Mucosa of stomach (tissue), 1 donor: ENCODE measurements at regions not wholly inside any gene's neighbourhood (a gene's known extent, or its start where the extent isn't known, plus 50 kb on each side); places are given as distances from the start of the nearest gene placed in this dataset.

Source experiments
- H3K27me3 ChIP-seq: one replicate; pipeline ENCODE4 v1.7.0; 2013; ENCODE audit warnings: mild to moderate bottlenecking, low read length; ENCODE audit not compliant: control insufficient read depth, insufficient read depth
- H3K36me3 ChIP-seq: one replicate; pipeline ENCODE4 v1.7.0; 2013; ENCODE audit warnings: low read length; ENCODE audit not compliant: control insufficient read depth, insufficient read depth
- H3K4me1 ChIP-seq: one replicate; pipeline ENCODE4 v1.7.0; 2013; ENCODE audit warnings: mild to moderate bottlenecking, low read length; ENCODE audit not compliant: control insufficient read depth, insufficient read depth
- H3K4me3 ChIP-seq: one replicate; pipeline ENCODE4 v1.7.0; 2013; ENCODE audit warnings: low read length
- H3K9ac ChIP-seq: one replicate; pipeline ENCODE4 v1.7.0; 2013; ENCODE audit warnings: mild to moderate bottlenecking, low read length, moderate library complexity
- H3K9me3 ChIP-seq: one replicate; pipeline ENCODE4 v1.7.0; 2013; ENCODE audit warnings: mild to moderate bottlenecking, low read length, moderate library complexity; ENCODE audit not compliant: control insufficient read depth
- donor health status: Pancreatic carcinoma.

DNA sequence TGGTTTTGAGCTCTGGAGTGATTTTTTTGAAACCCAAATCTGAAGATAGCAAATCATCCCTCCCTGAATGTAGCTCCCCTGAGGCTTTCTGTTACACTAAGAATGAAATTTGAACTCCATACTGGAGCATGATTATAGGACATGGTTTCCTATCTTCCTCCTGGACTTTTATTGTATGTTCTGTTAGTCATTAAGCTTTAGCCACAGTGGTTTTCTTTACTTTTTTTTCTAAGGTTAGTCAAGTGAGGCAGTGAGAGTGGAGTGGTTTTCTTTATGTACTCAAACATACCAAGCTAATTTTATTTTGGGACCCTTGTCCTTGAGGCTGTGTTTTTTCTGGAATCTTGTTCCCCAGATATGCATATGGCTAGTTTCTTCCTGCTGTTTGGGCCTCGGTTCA, 55.2 kb upstream of the FRMD4B start:
- Histone ChIP-seq H3K9me3 (no peaks in the 10 kb centered on the region), H3K27me3 (no peaks in the 10 kb centered on the region), H3K9ac (no peak overlapping the region), H3K4me1 (no peaks in the 10 kb centered on the region), H3K36me3 (no peaks in the 10 kb centered on the region), H3K4me3 (no peak overlapping the region)

DNA sequence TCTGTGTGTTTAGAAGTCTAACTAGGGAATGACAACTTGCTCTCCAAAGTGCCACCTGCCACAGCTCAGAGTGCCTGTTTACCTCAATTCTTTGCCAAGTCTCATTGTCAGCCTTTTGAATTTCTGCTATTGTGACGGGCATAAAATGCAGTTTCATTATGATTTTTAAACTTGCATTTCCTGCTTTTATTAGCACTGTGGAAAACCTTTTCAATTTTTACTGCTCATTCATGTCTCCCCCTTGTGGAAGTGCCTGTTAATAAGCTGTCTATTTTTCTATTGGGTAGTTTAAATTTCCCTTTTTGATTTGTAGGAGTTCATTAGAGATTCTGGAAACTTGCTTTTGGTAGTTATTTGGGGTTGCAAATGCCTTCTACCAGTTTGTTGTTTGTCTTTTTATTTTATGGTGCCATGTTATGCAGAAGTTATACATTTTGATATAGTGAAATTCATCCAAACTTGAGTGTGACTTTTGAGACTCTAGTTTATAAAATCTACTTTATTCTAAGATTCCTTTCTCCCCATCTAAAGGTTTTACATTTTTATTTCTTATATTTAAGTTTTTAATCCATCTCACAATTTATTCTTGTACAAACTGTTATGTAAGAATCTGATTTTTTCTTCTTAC, 53.9 kb upstream of the FRMD4B start:
- no peaks in the 10 kb centered on the region for H3K36me3 ChIP-seq
- H3K27me3 ChIP-seq: no peaks in the 10 kb centered on the region
- H3K4me1 ChIP-seq: no peaks in the 10 kb centered on the region
- no peak overlapping the region for H3K4me3 ChIP-seq
- H3K9ac ChIP-seq: peak overlapping the region; percentile 33
- no peaks in the 10 kb centered on the region for H3K9me3 ChIP-seq

DNA sequence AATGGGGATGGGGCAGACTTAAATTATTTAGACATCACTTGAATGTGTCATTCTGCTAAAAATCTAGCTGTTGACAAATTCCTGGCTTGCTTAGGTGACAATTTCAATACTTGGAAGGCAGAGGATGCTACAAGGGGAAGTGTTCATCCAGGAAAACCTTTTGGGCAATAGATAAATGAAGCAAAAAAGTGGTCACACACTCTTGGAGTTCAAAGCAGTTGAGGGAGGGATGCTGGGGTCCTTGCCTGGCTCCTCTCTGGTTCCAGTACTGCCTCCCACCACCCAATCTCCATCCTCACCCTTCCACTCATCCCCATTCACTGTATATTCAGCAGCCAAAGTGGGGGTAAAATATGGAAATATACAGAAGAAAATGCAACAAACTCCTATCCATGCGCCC, 52.6 kb upstream of the FRMD4B start:
- H3K9me3 ChIP-seq: no peaks in the 10 kb centered on the region
- H3K27me3 ChIP-seq: no peaks in the 10 kb centered on the region
- H3K36me3 ChIP-seq: no peaks in the 10 kb centered on the region
- no peak overlapping the region for H3K4me3 ChIP-seq
- H3K9ac ChIP-seq: no peak overlapping the region
- H3K4me1 ChIP-seq: no peaks in the 10 kb centered on the region

DNA sequence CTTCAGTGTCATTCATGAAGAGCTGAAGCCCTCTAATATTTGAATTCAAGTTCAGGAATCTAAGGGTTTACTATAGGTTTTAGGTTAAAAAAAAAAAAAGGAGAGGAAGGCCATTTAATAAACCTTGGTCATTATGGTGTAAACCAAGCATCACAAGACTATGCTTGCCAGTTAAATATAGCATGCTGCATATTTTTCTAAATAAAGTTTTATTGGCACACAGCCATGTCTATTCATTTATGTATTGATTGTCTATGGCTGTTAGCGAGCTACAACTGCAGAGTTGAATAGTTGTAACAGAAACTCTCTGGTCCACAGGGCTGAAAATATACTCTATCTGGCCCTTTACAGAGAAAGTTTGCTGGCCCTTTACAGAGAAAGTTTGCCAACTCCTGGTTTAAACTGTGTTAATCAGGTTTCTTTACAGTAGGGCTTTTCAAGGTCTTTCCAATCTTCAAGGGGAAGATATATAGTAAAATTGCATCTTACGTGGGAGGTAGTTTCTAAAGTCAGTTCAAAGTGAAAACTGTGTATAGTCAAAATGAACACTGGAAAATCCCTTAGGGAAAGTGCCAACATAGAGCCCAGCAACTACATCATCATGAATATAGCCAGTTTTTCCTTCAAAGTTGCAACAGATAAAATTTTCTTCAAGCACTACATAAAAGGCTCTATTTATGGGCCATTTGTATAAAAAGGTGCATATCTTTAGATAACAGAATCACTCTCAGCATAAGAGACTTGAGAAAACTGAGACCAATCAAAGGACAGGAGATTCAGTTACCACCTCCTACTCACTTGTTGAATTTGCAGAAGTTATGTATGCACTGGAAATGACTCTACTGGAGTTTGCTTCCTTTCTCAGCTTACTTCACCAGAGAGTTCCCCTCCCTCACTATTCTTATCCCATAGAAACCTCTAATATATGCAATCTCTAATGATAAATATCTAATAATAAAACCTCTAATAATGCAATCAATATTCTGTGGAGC, 49.7 kb upstream of the FRMD4B start:
- Histone ChIP-seq H3K9ac (no peak overlapping the region), H3K4me1 (no peaks in the 10 kb centered on the region), H3K36me3 (no peaks in the 10 kb centered on the region), H3K27me3 (no peaks in the 10 kb centered on the region), H3K9me3 (no peaks in the 10 kb centered on the region), H3K4me3 (no peak overlapping the region)
